ENCODE measurements at regions not wholly inside any gene's neighbourhood (a gene's known extent, or its start where the extent isn't known, plus 50 kb on each side); places are given as distances from the start of the nearest gene placed in this dataset.

DNA sequence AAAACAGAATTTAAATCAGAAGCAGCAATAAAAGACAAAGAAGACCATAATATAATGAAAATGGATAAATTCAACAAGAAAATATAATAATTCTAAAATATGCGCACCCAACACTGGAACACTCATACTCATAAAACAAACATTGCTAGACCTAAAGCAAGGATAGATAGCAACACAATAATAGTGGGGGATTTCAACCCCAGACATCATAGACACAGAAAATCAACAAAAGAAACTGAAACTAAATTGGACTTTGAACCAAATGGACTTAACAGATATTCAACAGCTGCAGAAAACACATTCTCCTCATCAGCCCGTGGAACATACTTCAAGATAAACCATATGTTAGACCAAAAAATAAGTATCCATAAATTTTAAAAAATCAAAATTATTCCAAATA is 1552.6 kb downstream of the C4orf33 start:
- TF ChIP-seq POLR2AphosphoS5 (IDR thresholded peaks at IDR 0.05; ENCODE audit: borderline replicate concordance, low read depth, low read length) (no peak), EZH2 (IDR thresholded peaks at IDR 0.05) (no peak), FOXP2 (optimal IDR thresholded peaks at IDR 0.05; ENCODE audit: control extremely low read depth, extremely low read length, insufficient read depth) (no peak)

Measured in SK-N-MC (cell line).